LNCaP clone FGC (cell line): ENCODE measurements at regions not wholly inside any gene's neighbourhood (a gene's known extent, or its start where the extent isn't known, plus 50 kb on each side); places are given as distances from the start of the nearest gene placed in this dataset.
A peak's percentile ranks its signal among the peaks of the same experiment; 100 is the strongest.

Experiments used
- DNase-seq: peaks from one replicate; pipeline ENCODE4 v3.0.0-alpha.2; 2011; ENCODE audit warnings: low read depth
- H3K4me3 ChIP-seq: 2 replicates; pipeline ENCODE4 v1.5.1; 2011; ENCODE audit warnings: mild to moderate bottlenecking, low read depth, low read length, control low read depth
- CTCF ChIP-seq: IDR thresholded peaks from 2 replicates; pipeline ENCODE4 v1.5.1; 2012; ENCODE audit warnings: mild to moderate bottlenecking; ENCODE audit not compliant: control insufficient read depth, insufficient read depth; ENCODE audit errors: extremely low read depth

- no peak overlapping the region for H3K4me3 ChIP-seq
- DNase-seq: no peak
- TF ChIP-seq CTCF: no peak
These were observed 60.0 kb upstream of the PLET1 start for GRCh38 chr11:112320668-112321067.

GRCh38 chr11:112321501-112322172 lies 61.0 kb upstream of the PLET1 start:
- no peak for TF ChIP-seq CTCF
- peak; percentile 82 for DNase-seq
- H3K4me3 ChIP-seq: no peak overlapping the region

GRCh38 chr11:112322173-112322790 lies 61.6 kb upstream of the PLET1 start:
- no peak overlapping the region for H3K4me3 ChIP-seq
- TF ChIP-seq CTCF: no peak
- DNase-seq: no peak

- TF ChIP-seq CTCF: no peak
- H3K4me3 ChIP-seq: no peak overlapping the region
- no peak for DNase-seq
These were observed 73.7 kb upstream of the PLET1 start for GRCh38 chr11:112334381-112334780.

- no peak for TF ChIP-seq CTCF
- no peak for DNase-seq
- H3K4me3 ChIP-seq: no peak overlapping the region
These were observed 75.8 kb upstream of the PLET1 start for GRCh38 chr11:112336356-112336886.

- no peak overlapping the region for H3K4me3 ChIP-seq
- TF ChIP-seq CTCF: no peak
- DNase-seq: no peak
These were observed 78.9 kb upstream of the PLET1 start for GRCh38 chr11:112339566-112339965.
